SU-DHL-6 (cell line): ENCODE measurements at regions not wholly inside any gene's neighbourhood (a gene's known extent, or its start where the extent isn't known, plus 50 kb on each side); places are given as distances from the start of the nearest gene placed in this dataset.

Experiments used
- H2AFZ ChIP-seq: fragments of 200-600 bp; sonication (generic); 2 replicates; pipeline ENCODE4 v1.6.1; 2014; ENCODE audit warnings: low read depth, mild to moderate bottlenecking, moderate library complexity, mixed read lengths, antibody characterized with exemption, low read length; ENCODE audit not compliant: severe bottlenecking
- H3F3A ChIP-seq: fragments of 200-600 bp; shearing (Covaris generic); 2 replicates; pipeline ENCODE4 v1.6.0; 2016; ENCODE audit warnings: antibody characterized with exemption, mild to moderate bottlenecking; ENCODE audit not compliant: insufficient read depth
- H3K27ac ChIP-seq: fragments of 200-600 bp; sonication (generic); 2 replicates; pipeline ENCODE4 v1.5.1; 2016; ENCODE audit warnings: low read depth, mild to moderate bottlenecking, low read length, moderate library complexity, mixed read lengths
- H3K27me3 ChIP-seq: fragments of 200-600 bp; sonication (generic), shearing (Covaris generic); 2 replicates; pipeline ENCODE4 v1.6.0; 2014; ENCODE audit warnings: mild to moderate bottlenecking, low read length
- H3K36me3 ChIP-seq: fragments of 200-600 bp; sonication (generic); 2 replicates; pipeline ENCODE4 v1.6.1; 2014; ENCODE audit warnings: mild to moderate bottlenecking, low read length, mixed read lengths
- H3K4me2 ChIP-seq: fragments of 300-600, 200-600 bp; shearing (Covaris generic), sonication (generic); 2 replicates; pipeline ENCODE4 v1.6.0; 2014; ENCODE audit warnings: low read length, low read depth, mild to moderate bottlenecking; ENCODE audit not compliant: poor library complexity, severe bottlenecking
- H3K4me3 ChIP-seq: fragments of 200-600 bp; sonication (generic); 2 replicates; pipeline ENCODE4 v1.5.1; 2014; ENCODE audit warnings: antibody characterized with exemption, low read length, mild to moderate bottlenecking, mixed read lengths; ENCODE audit not compliant: insufficient read depth, poor library complexity, severe bottlenecking
- H3K79me2 ChIP-seq: fragments of 200-600 bp; sonication (generic); 2 replicates; pipeline ENCODE4 v1.6.1; 2014; ENCODE audit warnings: mild to moderate bottlenecking, low read length, moderate library complexity; ENCODE audit not compliant: insufficient read depth
- H3K9ac ChIP-seq: fragments of 200-600 bp; sonication (generic); 2 replicates; pipeline ENCODE4 v1.7.0; 2014; ENCODE audit warnings: mild to moderate bottlenecking, low read length
- H3K9me2 ChIP-seq: fragments of 200-600 bp; sonication (generic); replicated peaks from 2 replicates; pipeline ENCODE4 v1.6.1; 2014; ENCODE audit warnings: low read length; ENCODE audit not compliant: insufficient read depth
- H3K9me3 ChIP-seq: fragments of 200-600 bp; sonication (generic); 2 replicates; pipeline ENCODE4 v1.6.1; 2014; ENCODE audit warnings: low read length, mixed read lengths; ENCODE audit not compliant: insufficient read depth
- H4K20me1 ChIP-seq: fragments of 200-600 bp; sonication (generic); 2 replicates; pipeline ENCODE4 v1.6.1; 2014; ENCODE audit warnings: low read depth, mild to moderate bottlenecking, antibody characterized with exemption, low read length, moderate library complexity, mixed read lengths
- CTCF ChIP-seq: fragments of 200-600 bp; sonication (generic); IDR thresholded peaks from one replicate; pipeline ENCODE4 v1.5.1; 2017; ENCODE audit warnings: antibody characterized with exemption, mild to moderate bottlenecking, low read length, moderate library complexity; ENCODE audit not compliant: insufficient read depth, poor library complexity, severe bottlenecking
- EZH2phosphoT487 ChIP-seq: fragments of 200-600 bp; sonication (generic), shearing (Covaris generic); conservative IDR thresholded peaks from 2 replicates; pipeline ENCODE4 v1.6.1; 2018; ENCODE audit warnings: mild to moderate bottlenecking, antibody characterized with exemption, low read length, moderate library complexity, mixed read lengths

GRCh38 chr4:58360354-58361133 lies 1250.4 kb upstream of the IGFBP7 start:
- Histone ChIP-seq H3K27me3 (no peaks in the 10 kb centered on the region), H3K9ac (no peak overlapping the region), H3K27ac (no peak overlapping the region), H3K4me2 (no peak overlapping the region), H3K9me2 (no peaks in the 10 kb centered on the region), H3K79me2 (no peaks in the 10 kb centered on the region), H2AFZ (no peak overlapping the region), H4K20me1 (no peaks in the 10 kb centered on the region), H3K4me3 (no peak overlapping the region), H3F3A (no peaks in the 10 kb centered on the region), H3K9me3 (no peaks in the 10 kb centered on the region), H3K36me3 (no peaks in the 10 kb centered on the region)
- TF ChIP-seq EZH2phosphoT487 (no peak), CTCF (no peak)

DNA sequence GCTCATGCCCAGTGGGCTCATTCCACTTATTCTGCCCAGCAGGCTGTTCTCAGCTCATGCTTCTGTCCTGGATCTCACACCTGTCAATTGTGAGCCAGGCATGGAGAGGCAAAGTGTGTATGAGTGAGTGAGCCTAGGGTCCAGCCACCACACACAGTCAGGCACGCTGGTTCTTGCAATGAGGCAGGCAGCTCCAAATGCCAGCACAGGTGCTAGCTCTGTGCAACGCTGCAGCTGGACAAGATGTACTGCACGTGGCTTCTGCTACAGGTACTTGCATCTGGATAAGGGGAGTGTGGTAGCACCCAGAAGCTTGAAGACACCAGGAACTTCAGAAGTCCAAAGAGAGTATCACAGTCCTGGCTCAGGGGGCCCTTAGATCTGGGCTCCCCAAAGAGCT lies 1249.4 kb upstream of the IGFBP7 start:
- H3F3A ChIP-seq, result no peaks in the 10 kb centered on the region

DNA sequence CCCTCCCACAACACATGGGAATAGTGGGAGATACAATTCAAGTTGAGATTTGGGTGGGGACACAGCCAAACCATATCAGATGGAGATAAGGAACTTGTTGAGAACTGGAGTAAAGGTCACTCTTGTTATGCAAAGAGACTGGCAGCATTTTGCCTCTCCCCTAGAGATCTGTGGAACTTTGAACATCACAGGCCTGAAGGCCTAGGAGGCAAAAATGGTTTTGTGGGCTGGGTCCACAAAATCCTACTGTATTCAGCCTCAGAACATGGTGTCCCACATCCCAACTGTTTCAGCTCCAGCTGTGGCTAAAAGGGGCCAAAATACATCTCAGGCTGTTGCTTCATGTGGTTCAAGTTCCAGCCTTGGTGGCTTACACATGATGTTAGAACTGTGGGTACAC lies 1247.8 kb upstream of the IGFBP7 start:
- Histone ChIP-seq H2AFZ (no peak overlapping the region), H4K20me1 (no peaks in the 10 kb centered on the region), H3K36me3 (no peaks in the 10 kb centered on the region), H3K9me3 (no peaks in the 10 kb centered on the region), H3K4me2 (no peak overlapping the region), H3K9me2 (no peaks in the 10 kb centered on the region), H3K27me3 (no peaks in the 10 kb centered on the region), H3K9ac (no peak overlapping the region), H3F3A (no peaks in the 10 kb centered on the region), H3K79me2 (no peaks in the 10 kb centered on the region), H3K27ac (no peak overlapping the region), H3K4me3 (no peak overlapping the region)
- TF ChIP-seq EZH2phosphoT487, result no peak
- no peak for TF ChIP-seq CTCF

More for the DNA sequence above, 1249.4 kb upstream of the IGFBP7 start:
- no peak overlapping the region for H3K4me3 ChIP-seq
- no peaks in the 10 kb centered on the region for H4K20me1 ChIP-seq
- no peaks in the 10 kb centered on the region for H3K9me3 ChIP-seq
- no peak overlapping the region for H3K4me2 ChIP-seq
- no peak overlapping the region for H2AFZ ChIP-seq
- H3K27me3 ChIP-seq, result no peaks in the 10 kb centered on the region
- no peak for TF ChIP-seq CTCF
- no peak overlapping the region for H3K27ac ChIP-seq
- H3K36me3 ChIP-seq, result no peaks in the 10 kb centered on the region
- H3K79me2 ChIP-seq, result no peaks in the 10 kb centered on the region
- no peak overlapping the region for H3K9ac ChIP-seq
- no peaks in the 10 kb centered on the region for H3K9me2 ChIP-seq
